Neural cell (in vitro differentiated cells): ENCODE measurements at regions not wholly inside any gene's neighbourhood (a gene's known extent, or its start where the extent isn't known, plus 50 kb on each side); places are given as distances from the start of the nearest gene placed in this dataset.

ENCODE experiments used
- H2AFZ ChIP-seq: fragments of 200-600, 300-800 bp; sonication (generic), shearing (Covaris generic); 2 replicates; pipeline ENCODE4 v1.6.0; 2014; ENCODE audit warnings: low read depth, mild to moderate bottlenecking, antibody characterized with exemption, low read length, moderate library complexity
- H3F3A ChIP-seq: fragments of 200-600 bp; shearing (Covaris generic); 2 replicates; pipeline ENCODE4 v1.6.1; 2016; ENCODE audit warnings: mild to moderate bottlenecking, moderate library complexity, mixed read lengths, antibody characterized with exemption, low read length; ENCODE audit not compliant: insufficient read depth, poor library complexity, severe bottlenecking
- H3K27ac ChIP-seq: fragments of 200-600, 300-800 bp; sonication (generic), shearing (Covaris generic); 2 replicates; pipeline ENCODE4 v1.5.1; 2014; ENCODE audit warnings: mild to moderate bottlenecking, low read length, moderate library complexity
- H3K27me3 ChIP-seq: fragments of 300-800, 200-600 bp; sonication (generic), shearing (Covaris generic); 2 replicates; pipeline ENCODE4 v1.6.0; 2014; ENCODE audit warnings: mild to moderate bottlenecking, low read depth, low read length, moderate library complexity; ENCODE audit not compliant: insufficient read depth
- H3K36me3 ChIP-seq: fragments of 300-800, 200-600 bp; sonication (generic), shearing (Covaris generic); 2 replicates; pipeline ENCODE4 v1.5.1; 2014; ENCODE audit warnings: mild to moderate bottlenecking, antibody characterized with exemption, low read length, moderate library complexity; ENCODE audit not compliant: insufficient read depth
- H3K4me2 ChIP-seq: fragments of 300-800, 200-600 bp; sonication (generic), shearing (Covaris generic); 2 replicates; pipeline ENCODE4 v1.6.0; 2014; ENCODE audit warnings: mild to moderate bottlenecking, low read length
- H3K4me3 ChIP-seq: fragments of 300-800, 200-600 bp; sonication (generic), shearing (Covaris generic); 2 replicates; pipeline ENCODE4 v1.5.1; 2014; ENCODE audit warnings: mild to moderate bottlenecking, low read length, moderate library complexity
- H3K79me2 ChIP-seq: fragments of 200-600 bp; shearing (Covaris generic); replicated peaks from 2 replicates; pipeline ENCODE4 v1.6.0; 2014; ENCODE audit warnings: mild to moderate bottlenecking, low read length, moderate library complexity; ENCODE audit not compliant: insufficient read depth
- H3K9ac ChIP-seq: fragments of 300-800, 200-600 bp; sonication (generic), shearing (Covaris generic); 2 replicates; pipeline ENCODE4 v1.6.1; 2016; ENCODE audit warnings: mild to moderate bottlenecking, low read length, mixed read lengths
- H3K9me2 ChIP-seq: fragments of 200-600 bp; shearing (Covaris generic); 2 replicates; pipeline ENCODE4 v1.6.1; 2016; ENCODE audit warnings: mild to moderate bottlenecking, low read length, mixed read lengths; ENCODE audit not compliant: insufficient read depth
- H3K9me3 ChIP-seq: fragments of 200-600, 300-800 bp; sonication (generic), shearing (Covaris generic); 2 replicates; pipeline ENCODE4 v1.6.1; 2016; ENCODE audit warnings: mild to moderate bottlenecking, mixed run types, low read length, moderate library complexity, mixed read lengths
- H4K20me1 ChIP-seq: fragments of 200-600 bp; shearing (Covaris generic); 2 replicates; pipeline ENCODE4 v1.6.1; 2016; ENCODE audit warnings: mild to moderate bottlenecking, mixed run types; ENCODE audit not compliant: insufficient read depth
- CTCF ChIP-seq: fragments of 450-650 bp; IDR thresholded peaks from 2 replicates; pipeline ENCODE4 v1.5.1; 2014; ENCODE audit warnings: antibody characterized with exemption, mild to moderate bottlenecking, moderate library complexity; ENCODE audit not compliant: poor library complexity, severe bottlenecking
- EP300 ChIP-seq: fragments of 450-650 bp; conservative IDR thresholded peaks from 2 replicates; pipeline ENCODE4 v1.6.1; 2014; ENCODE audit warnings: antibody characterized with exemption, mild to moderate bottlenecking, moderate library complexity; ENCODE audit not compliant: poor library complexity, severe bottlenecking
- EZH2 ChIP-seq: fragments of 200-600, 300-800 bp; shearing (Covaris generic), sonication (generic); IDR thresholded peaks from 2 replicates; pipeline ENCODE4 v1.6.1; 2014; ENCODE audit warnings: antibody characterized with exemption, low read length, borderline replicate concordance, mild to moderate bottlenecking; ENCODE audit not compliant: insufficient read depth, poor library complexity, severe bottlenecking
- MXI1 ChIP-seq: fragments of 450-650 bp; conservative IDR thresholded peaks from 2 replicates; pipeline ENCODE4 v1.6.1; 2014; ENCODE audit warnings: antibody characterized with exemption, mild to moderate bottlenecking; ENCODE audit not compliant: poor library complexity, severe bottlenecking
- POLR2AphosphoS5 ChIP-seq: IDR thresholded peaks from 2 replicates; pipeline ENCODE4 v1.6.1; 2012
- RAD21 ChIP-seq: fragments of 450-650 bp; conservative IDR thresholded peaks from 2 replicates; pipeline ENCODE4 v1.6.1; 2014; ENCODE audit warnings: antibody characterized with exemption, mild to moderate bottlenecking, moderate library complexity
- REST ChIP-seq: IDR thresholded peaks from 2 replicates; pipeline ENCODE4 v1.6.1; 2012; ENCODE audit warnings: borderline replicate concordance
- SMC3 ChIP-seq: fragments of 450-650 bp; conservative IDR thresholded peaks from 2 replicates; pipeline ENCODE4 v1.6.1; 2014; ENCODE audit warnings: antibody characterized with exemption, mild to moderate bottlenecking, moderate library complexity; ENCODE audit not compliant: poor library complexity
- TAF1 ChIP-seq: IDR thresholded peaks from 2 replicates; pipeline ENCODE4 v1.6.1; 2012; ENCODE audit warnings: low read depth

- H2AFZ ChIP-seq: no peak overlapping the region
- no peaks in the 10 kb centered on the region for H3F3A ChIP-seq
- no peaks in the 10 kb centered on the region for H4K20me1 ChIP-seq
- no peaks in the 10 kb centered on the region for H3K36me3 ChIP-seq
- no peaks in the 10 kb centered on the region for H3K9me2 ChIP-seq
- H3K79me2 ChIP-seq: no peaks in the 10 kb centered on the region
- H3K27me3 ChIP-seq: no peaks in the 10 kb centered on the region
- H3K4me3 ChIP-seq: no peak overlapping the region
- no peak overlapping the region for H3K27ac ChIP-seq
- H3K9ac ChIP-seq: no peak overlapping the region
- no peak for TF ChIP-seq EP300
- no peak for TF ChIP-seq POLR2AphosphoS5
- TF ChIP-seq MXI1: no peak
- no peak for TF ChIP-seq CTCF
- no peak for TF ChIP-seq EZH2
- no peak for TF ChIP-seq RAD21
- no peak for TF ChIP-seq SMC3
- TF ChIP-seq TAF1: no peak
- TF ChIP-seq REST: no peak
- H3K4me2 ChIP-seq: no peak overlapping the region
- no peaks in the 10 kb centered on the region for H3K9me3 ChIP-seq
Measured at GRCh38 chr7:131976411-131976810, 420.0 kb upstream of the PODXL start.

GRCh38 chr7:131974671-131975070 is 418.2 kb upstream of the PODXL start:
- Histone ChIP-seq H3K9ac (no peak overlapping the region), H3F3A (no peaks in the 10 kb centered on the region), H3K27me3 (no peaks in the 10 kb centered on the region), H3K27ac (no peak overlapping the region), H3K79me2 (no peaks in the 10 kb centered on the region), H3K4me2 (no peak overlapping the region), H3K9me3 (no peaks in the 10 kb centered on the region), H3K4me3 (no peak overlapping the region), H4K20me1 (no peaks in the 10 kb centered on the region), H3K36me3 (no peaks in the 10 kb centered on the region), H3K9me2 (no peaks in the 10 kb centered on the region), H2AFZ (no peak overlapping the region)
- TF ChIP-seq TAF1 (no peak), EZH2 (no peak), EP300 (no peak), MXI1 (no peak), CTCF (no peak), REST (no peak), RAD21 (no peak), POLR2AphosphoS5 (no peak), SMC3 (no peak)
